ENCODE measurements at regions not wholly inside any gene's neighbourhood (a gene's known extent, or its start where the extent isn't known, plus 50 kb on each side); places are given as distances from the start of the nearest gene placed in this dataset.

- no peak for TF ChIP-seq ZNF318 (IDR thresholded peaks at IDR 0.05; ENCODE audit: borderline replicate concordance in 1 of 2, low read depth in 1 of 2)
- TF ChIP-seq ADNP (tag; IDR thresholded peaks at IDR 0.05): no peak
- TF ChIP-seq THRA (IDR thresholded peaks at IDR 0.05): no peak
- no peak for TF ChIP-seq ZNF24 (IDR thresholded peaks at IDR 0.05)
- no peak for TF ChIP-seq NR0B1 (IDR thresholded peaks at IDR 0.05; ENCODE audit: partially characterized antibody)
- TF ChIP-seq RAD21 (CRISPR knock-in tag; conservative IDR thresholded peaks at IDR 0.05 in 1 of 2, IDR thresholded peaks at IDR 0.05 in 1 of 2): no peak
These were observed 60.4 kb upstream of the FOXN3 start for GRCh38 chr14:89477391-89477790.
